Activated T-helper 1 cell treated with anti-CD3 and anti-CD28 coated beads, Interleukin-12 subunit alpha, Interleukin-12 subunit beta, Interleukin-2, Interleukin-4 antibody, amounts not matched to agents 30 ng/mL and 10 ng/mL and 1 ng/mL, durations not matched to agents 14 hours and 24 hours and 36 hours (primary cell): ENCODE measurements at regions not wholly inside any gene's neighbourhood (a gene's known extent, or its start where the extent isn't known, plus 50 kb on each side); places are given as distances from the start of the nearest gene placed in this dataset.

Experiments
- DNase-seq: peaks from one replicate; pipeline ENCODE4 v3.0.0; 2021; ENCODE audit warnings: low spot score
- H3K27ac Mint-ChIP-seq: one replicate; pipeline ENCODE4 v1.8.0; 2021; ENCODE audit warnings: mild to moderate bottlenecking, mixed read lengths
- H3K27me3 Mint-ChIP-seq: one replicate; pipeline ENCODE4 v1.8.0; 2022; ENCODE audit warnings: mild to moderate bottlenecking, moderate library complexity, mixed read lengths; ENCODE audit not compliant: insufficient read depth
- H3K36me3 Mint-ChIP-seq: one replicate; pipeline ENCODE4 v1.8.0; 2021; ENCODE audit warnings: low read depth, mixed read lengths
- H3K4me1 Mint-ChIP-seq: one replicate; pipeline ENCODE4 v1.8.0; 2021; ENCODE audit warnings: low read depth, mixed read lengths
- H3K4me3 Mint-ChIP-seq: one replicate; pipeline ENCODE4 v1.8.0; 2021; ENCODE audit warnings: mild to moderate bottlenecking, moderate library complexity, mixed read lengths
- H3K9me3 Mint-ChIP-seq: one replicate; pipeline ENCODE4 v1.8.0; 2021; ENCODE audit warnings: mixed read lengths
- intact Hi-C: fragments of 100-400 bp; cut with micrococcal nuclease; formaldehyde crosslinking; loops from one replicate; pipeline ENCODE4 v1.15.1; 2024

GRCh38 chr5:8892926-8893325 is 652.9 kb downstream of the SEMA5A start:
- DNase-seq: no peak
- H3K27ac Mint-ChIP-seq: no peak overlapping the region
- H3K36me3 Mint-ChIP-seq: no peaks in the 10 kb centered on the region
- H3K4me1 Mint-ChIP-seq: no peaks in the 10 kb centered on the region
- intact Hi-C loops: no loop called here
- no peaks in the 10 kb centered on the region for H3K9me3 Mint-ChIP-seq
- no peak overlapping the region for H3K4me3 Mint-ChIP-seq
- H3K27me3 Mint-ChIP-seq: no peaks in the 10 kb centered on the region

GRCh38 chr5:8894031-8894430 is 651.8 kb downstream of the SEMA5A start:
- intact Hi-C loops: no loop called here
- Mint-ChIP-seq H3K36me3 (no peaks in the 10 kb centered on the region), H3K4me3 (no peak overlapping the region), H3K4me1 (no peaks in the 10 kb centered on the region), H3K9me3 (no peaks in the 10 kb centered on the region), H3K27ac (no peak overlapping the region), H3K27me3 (no peaks in the 10 kb centered on the region)
- DNase-seq: no peak

GRCh38 chr5:8895062-8895461 is 650.8 kb downstream of the SEMA5A start:
- no peak for DNase-seq
- Mint-ChIP-seq H3K36me3 (no peaks in the 10 kb centered on the region), H3K27ac (no peak overlapping the region), H3K27me3 (no peaks in the 10 kb centered on the region), H3K4me3 (no peak overlapping the region), H3K9me3 (no peaks in the 10 kb centered on the region), H3K4me1 (no peaks in the 10 kb centered on the region)
- intact Hi-C loops: no loop called here

- intact Hi-C loops: no loop called here
- Mint-ChIP-seq H3K4me1 (no peaks in the 10 kb centered on the region), H3K27ac (no peak overlapping the region), H3K36me3 (no peaks in the 10 kb centered on the region), H3K4me3 (no peak overlapping the region), H3K9me3 (no peaks in the 10 kb centered on the region), H3K27me3 (no peaks in the 10 kb centered on the region)
- DNase-seq: no peak
These were observed 650.3 kb downstream of the SEMA5A start for GRCh38 chr5:8895599-8895998.

- no peak overlapping the region for H3K4me3 Mint-ChIP-seq
- no peaks in the 10 kb centered on the region for H3K27me3 Mint-ChIP-seq
- no peak for DNase-seq
- no peak overlapping the region for H3K27ac Mint-ChIP-seq
- intact Hi-C loops: no loop called here
- H3K4me1 Mint-ChIP-seq: no peaks in the 10 kb centered on the region
- no peaks in the 10 kb centered on the region for H3K36me3 Mint-ChIP-seq
- no peaks in the 10 kb centered on the region for H3K9me3 Mint-ChIP-seq
These were observed 648.6 kb downstream of the SEMA5A start for GRCh38 chr5:8897316-8897715.

- Mint-ChIP-seq H3K27ac (no peak overlapping the region), H3K4me3 (no peak overlapping the region), H3K27me3 (no peaks in the 10 kb centered on the region), H3K36me3 (no peaks in the 10 kb centered on the region), H3K9me3 (peaks cover 7% of the 10 kb centered on the region), H3K4me1 (no peaks in the 10 kb centered on the region)
- DNase-seq: no peak
- intact Hi-C loops: no loop called here
These were observed 640.9 kb downstream of the SEMA5A start for GRCh38 chr5:8905021-8905420.

- intact Hi-C loops: no loop called here
- no peak for DNase-seq
- Mint-ChIP-seq H3K4me3 (no peak overlapping the region), H3K4me1 (no peaks in the 10 kb centered on the region), H3K27me3 (no peaks in the 10 kb centered on the region), H3K9me3 (peaks cover 7% of the 10 kb centered on the region), H3K36me3 (no peaks in the 10 kb centered on the region), H3K27ac (no peak overlapping the region)
These were observed 639.4 kb downstream of the SEMA5A start for GRCh38 chr5:8906303-8906967.

- intact Hi-C loops: no loop called here
- no peaks in the 10 kb centered on the region for H3K36me3 Mint-ChIP-seq
- H3K27me3 Mint-ChIP-seq: no peaks in the 10 kb centered on the region
These were observed 638.6 kb downstream of the SEMA5A start for GRCh38 chr5:8907168-8907868.

GRCh38 chr5:8908055-8908683 is 637.7 kb downstream of the SEMA5A start:
- no peak for DNase-seq
- intact Hi-C loops: no loop called here
- Mint-ChIP-seq H3K27me3 (no peaks in the 10 kb centered on the region), H3K36me3 (no peaks in the 10 kb centered on the region), H3K27ac (no peak overlapping the region), H3K4me1 (no peaks in the 10 kb centered on the region), H3K9me3 (peaks cover 7% of the 10 kb centered on the region), H3K4me3 (no peak overlapping the region)

More at GRCh38 chr5:8907168-8907868, 638.6 kb downstream of the SEMA5A start:
- DNase-seq: no peak
- peaks cover 7% of the 10 kb centered on the region for H3K9me3 Mint-ChIP-seq
- H3K4me3 Mint-ChIP-seq: no peak overlapping the region
- no peak overlapping the region for H3K27ac Mint-ChIP-seq
- H3K4me1 Mint-ChIP-seq: no peaks in the 10 kb centered on the region

- DNase-seq: no peak
- intact Hi-C loops: no loop called here
- no peaks in the 10 kb centered on the region for H3K27me3 Mint-ChIP-seq
- no peaks in the 10 kb centered on the region for H3K36me3 Mint-ChIP-seq
- no peaks in the 10 kb centered on the region for H3K9me3 Mint-ChIP-seq
- H3K4me1 Mint-ChIP-seq: no peaks in the 10 kb centered on the region
- H3K4me3 Mint-ChIP-seq: no peak overlapping the region
- H3K27ac Mint-ChIP-seq: no peak overlapping the region
These were observed 633.8 kb downstream of the SEMA5A start for GRCh38 chr5:8912106-8912505.

GRCh38 chr5:8913522-8913921 is 632.4 kb downstream of the SEMA5A start:
- Mint-ChIP-seq H3K4me3 (no peak overlapping the region), H3K27me3 (no peaks in the 10 kb centered on the region), H3K9me3 (no peaks in the 10 kb centered on the region), H3K27ac (no peak overlapping the region), H3K36me3 (no peaks in the 10 kb centered on the region), H3K4me1 (no peaks in the 10 kb centered on the region)
- intact Hi-C loops: no loop called here
- no peak for DNase-seq

- intact Hi-C loops: no loop called here
- H3K4me3 Mint-ChIP-seq: no peak overlapping the region
- no peak overlapping the region for H3K27ac Mint-ChIP-seq
- H3K4me1 Mint-ChIP-seq: no peaks in the 10 kb centered on the region
- no peak for DNase-seq
- H3K9me3 Mint-ChIP-seq: peaks cover 3% of the 10 kb centered on the region
- H3K36me3 Mint-ChIP-seq: no peaks in the 10 kb centered on the region
- no peaks in the 10 kb centered on the region for H3K27me3 Mint-ChIP-seq
These were observed 626.8 kb downstream of the SEMA5A start for GRCh38 chr5:8919096-8919495.

- Mint-ChIP-seq H3K4me1 (no peaks in the 10 kb centered on the region), H3K4me3 (no peak overlapping the region), H3K36me3 (no peaks in the 10 kb centered on the region), H3K27me3 (no peaks in the 10 kb centered on the region), H3K27ac (no peak overlapping the region), H3K9me3 (peaks cover 3% of the 10 kb centered on the region)
- intact Hi-C loops: no loop called here
- no peak for DNase-seq
These were observed 622.3 kb downstream of the SEMA5A start for GRCh38 chr5:8923526-8923925.
